Thyroid gland (tissue), 4 donors: ENCODE measurements at regions not wholly inside any gene's neighbourhood (a gene's known extent, or its start where the extent isn't known, plus 50 kb on each side); places are given as distances from the start of the nearest gene placed in this dataset.

Source experiments
- CTCF ChIP-seq, 6 experiments: fragments of 200-600 bp in 3 of 6; fragments of 450-650 bp in 3 of 6; sonication (generic) in 3 of 6; IDR thresholded peaks; one replicate each; pipeline ENCODE4 v1.5.1; 2016 to 2019; ENCODE audit warnings: antibody characterized with exemption in 6 of 6, mild to moderate bottlenecking in 2 of 6, inconsistent platforms in 1 of 6, moderate library complexity in 1 of 6
- POLR2A ChIP-seq, 2 donors: fragments of 450-650 bp; IDR thresholded peaks; one replicate each; pipeline ENCODE4 v1.6.1; 2017; ENCODE audit warnings: antibody characterized with exemption in 2 of 2, mild to moderate bottlenecking in 2 of 2, moderate library complexity in 1 of 2

GRCh38 chr2:144159240-144159639, 360.7 kb downstream of the ZEB2 start:
- TF ChIP-seq POLR2A (IDR thresholded peaks at IDR 0.05): no peak
- TF ChIP-seq CTCF (IDR thresholded peaks at IDR 0.05): no peak
